ENCODE measurements at regions not wholly inside any gene's neighbourhood (a gene's known extent, or its start where the extent isn't known, plus 50 kb on each side); places are given as distances from the start of the nearest gene placed in this dataset.

DNA sequence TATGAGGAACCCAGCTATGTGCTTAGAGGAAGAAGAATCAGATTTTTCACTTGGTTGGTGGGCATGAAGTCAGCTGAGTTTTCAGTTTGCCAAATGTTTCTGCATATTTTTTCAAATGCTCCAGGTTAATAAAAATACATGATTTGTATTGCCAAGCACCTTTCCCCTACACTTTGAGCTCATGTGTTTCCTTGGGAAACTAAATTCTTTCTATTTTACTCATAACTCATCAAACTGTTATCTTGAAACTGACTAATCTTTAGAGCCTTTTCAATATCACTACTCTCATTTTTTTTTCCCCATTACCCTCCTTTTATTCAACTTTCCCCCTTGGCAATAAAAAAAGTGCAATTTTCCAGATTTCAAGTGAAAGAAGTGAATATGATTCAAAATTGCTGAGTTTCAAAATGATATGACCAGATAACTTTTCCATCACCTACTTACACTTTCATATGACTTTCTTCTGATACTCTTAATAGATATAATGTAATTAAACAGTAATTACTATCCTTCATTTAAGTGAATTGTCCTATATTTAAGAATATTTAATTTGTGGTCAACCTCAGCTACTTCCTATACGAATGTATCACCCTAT is 91.9 kb upstream of the SOX6 start:
- no peak overlapping the region for H3K4me3 ChIP-seq (replicated peaks; ENCODE audit: low read depth, low read length)
- DNase-seq (ENCODE audit: extremely low read depth, low read depth), result no peak
- TF ChIP-seq, protein P1, sequence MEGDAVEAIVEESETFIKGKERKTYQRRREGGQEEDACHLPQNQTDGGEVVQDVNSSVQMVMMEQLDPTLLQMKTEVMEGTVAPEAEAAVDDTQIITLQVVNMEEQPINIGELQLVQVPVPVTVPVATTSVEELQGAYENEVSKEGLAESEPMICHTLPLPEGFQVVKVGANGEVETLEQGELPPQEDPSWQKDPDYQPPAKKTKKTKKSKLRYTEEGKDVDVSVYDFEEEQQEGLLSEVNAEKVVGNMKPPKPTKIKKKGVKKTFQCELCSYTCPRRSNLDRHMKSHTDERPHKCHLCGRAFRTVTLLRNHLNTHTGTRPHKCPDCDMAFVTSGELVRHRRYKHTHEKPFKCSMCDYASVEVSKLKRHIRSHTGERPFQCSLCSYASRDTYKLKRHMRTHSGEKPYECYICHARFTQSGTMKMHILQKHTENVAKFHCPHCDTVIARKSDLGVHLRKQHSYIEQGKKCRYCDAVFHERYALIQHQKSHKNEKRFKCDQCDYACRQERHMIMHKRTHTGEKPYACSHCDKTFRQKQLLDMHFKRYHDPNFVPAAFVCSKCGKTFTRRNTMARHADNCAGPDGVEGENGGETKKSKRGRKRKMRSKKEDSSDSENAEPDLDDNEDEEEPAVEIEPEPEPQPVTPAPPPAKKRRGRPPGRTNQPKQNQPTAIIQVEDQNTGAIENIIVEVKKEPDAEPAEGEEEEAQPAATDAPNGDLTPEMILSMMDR (IDR thresholded peaks at IDR 0.05; ENCODE audit: low read depth, low read length, missing control alignments), result no peak

- TF ChIP-seq, protein P1 (IDR thresholded peaks at IDR 0.05; ENCODE audit: low read depth, low read length, missing control alignments), result no peak
- no peak overlapping the region for H3K4me3 ChIP-seq (replicated peaks; ENCODE audit: low read depth, low read length)
- DNase-seq (ENCODE audit: extremely low read depth, low read depth), result no peak
These were observed 85.1 kb upstream of the SOX6 start for GRCh38 chr11:16441461-16441860.

DNA sequence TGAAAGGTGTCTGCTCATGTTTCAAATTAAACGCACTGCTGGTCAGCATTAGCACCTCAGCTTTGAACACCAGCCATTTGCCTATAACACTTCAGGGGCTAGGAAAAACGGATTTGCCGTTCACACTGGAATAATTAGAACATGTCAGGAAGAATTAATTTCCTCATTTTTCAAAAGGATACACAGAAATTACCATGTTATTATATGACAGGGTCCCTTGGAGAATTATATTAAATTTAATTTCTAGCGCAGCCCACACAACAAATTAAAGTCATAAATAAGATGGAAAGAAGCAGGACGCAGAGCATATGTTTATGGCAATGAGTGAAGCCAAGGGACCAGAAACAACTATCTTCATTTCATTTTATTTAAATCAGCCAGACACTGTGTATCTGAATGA is 83.8 kb upstream of the SOX6 start:
- no peak for DNase-seq (ENCODE audit: extremely low read depth, low read depth)
- TF ChIP-seq, protein P1 (IDR thresholded peaks at IDR 0.05; ENCODE audit: low read depth, low read length, missing control alignments), result no peak
- no peak overlapping the region for H3K4me3 ChIP-seq (replicated peaks; ENCODE audit: low read depth, low read length)

GRCh38 chr11:16434036-16434435 is 77.7 kb upstream of the SOX6 start:
- DNase-seq (ENCODE audit: extremely low read depth, low read depth), result no peak
- no peak overlapping the region for H3K4me3 ChIP-seq (replicated peaks; ENCODE audit: low read depth, low read length)
- TF ChIP-seq, protein P1 (IDR thresholded peaks at IDR 0.05; ENCODE audit: low read depth, low read length, missing control alignments), result no peak

- TF ChIP-seq, protein P1 (IDR thresholded peaks at IDR 0.05; ENCODE audit: low read depth, low read length, missing control alignments), result no peak
- no peak for DNase-seq (ENCODE audit: extremely low read depth, low read depth)
- H3K4me3 ChIP-seq (replicated peaks; ENCODE audit: low read depth, low read length), result no peak overlapping the region
These were observed 74.3 kb upstream of the SOX6 start for GRCh38 chr11:16430674-16431073.

- TF ChIP-seq, protein P1 (IDR thresholded peaks at IDR 0.05; ENCODE audit: low read depth, low read length, missing control alignments), result no peak
- H3K4me3 ChIP-seq (replicated peaks; ENCODE audit: low read depth, low read length), result no peak overlapping the region
- DNase-seq (ENCODE audit: extremely low read depth, low read depth), result no peak
These were observed 65.5 kb upstream of the SOX6 start for GRCh38 chr11:16421826-16422225.

All from HFF-Myc (cell line).